GM23338 (cell line): ENCODE measurements at regions not wholly inside any gene's neighbourhood (a gene's known extent, or its start where the extent isn't known, plus 50 kb on each side); places are given as distances from the start of the nearest gene placed in this dataset.

Experiments used
- ATAC-seq: fragments of 200-7000 bp; cut with Tn5 transposase; 3 replicates; pipeline ENCODE4 v1.9.1; 2020
- DNase-seq: peaks from one replicate; pipeline ENCODE4 v3.0.0-alpha.2; 2015; ENCODE audit warnings: low spot score
- H2AFZ ChIP-seq: fragments of 200-600 bp; sonication (generic); 2 replicates; pipeline ENCODE4 v1.8.0; 2016; ENCODE audit warnings: antibody characterized with exemption, mild to moderate bottlenecking, moderate library complexity
- H3F3A ChIP-seq: fragments of 200-600 bp; sonication (generic); replicated peaks from 2 replicates; pipeline ENCODE4 v1.8.0; 2017; ENCODE audit warnings: antibody characterized with exemption, mixed run types, low read depth
- H3K27ac ChIP-seq: fragments of 200-600 bp; sonication (generic); 2 replicates; pipeline ENCODE4 v1.6.1; 2016; ENCODE audit warnings: low read depth
- H3K27me3 ChIP-seq: fragments of 200-600 bp; sonication (generic); 2 replicates; pipeline ENCODE4 v1.8.0; 2016; ENCODE audit warnings: mild to moderate bottlenecking, mixed run types, moderate library complexity; ENCODE audit not compliant: insufficient read depth
- H3K36me3 ChIP-seq: fragments of 200-600 bp; sonication (generic); 2 replicates; pipeline ENCODE4 v1.8.0; 2016; ENCODE audit warnings: mild to moderate bottlenecking; ENCODE audit not compliant: insufficient read depth
- H3K4me1 ChIP-seq: fragments of 200-600 bp; sonication (generic); 2 replicates; pipeline ENCODE4 v1.8.0; 2016; ENCODE audit warnings: mild to moderate bottlenecking, moderate library complexity; ENCODE audit not compliant: insufficient read depth
- H3K4me2 ChIP-seq: fragments of 200-600 bp; sonication (generic); 2 replicates; pipeline ENCODE4 v1.7.1; 2017; ENCODE audit warnings: mixed run types
- H3K4me3 ChIP-seq: fragments of 200-600 bp; sonication (generic); 2 replicates; pipeline ENCODE4 v1.6.1; 2016; ENCODE audit warnings: mixed run types
- H3K79me2 ChIP-seq: fragments of 200-600 bp; sonication (generic); replicated peaks from 2 replicates; pipeline ENCODE4 v1.8.0; 2017; ENCODE audit warnings: mild to moderate bottlenecking; ENCODE audit not compliant: insufficient read depth
- H3K9me2 ChIP-seq: fragments of 200-600 bp; sonication (generic); 2 replicates; pipeline ENCODE4 v1.8.0; 2017; ENCODE audit not compliant: insufficient read depth
- H4K20me1 ChIP-seq: fragments of 200-600 bp; sonication (generic); replicated peaks from 2 replicates; pipeline ENCODE4 v1.8.0; 2017; ENCODE audit warnings: mild to moderate bottlenecking; ENCODE audit not compliant: insufficient read depth
- H3K27ac Mint-ChIP-seq: 2 replicates; pipeline ENCODE4 v1.8.0; 2020; ENCODE audit warnings: inconsistent platforms, mild to moderate bottlenecking, moderate library complexity, mixed read lengths
- H3K27me3 Mint-ChIP-seq: 3 replicates; pipeline ENCODE4 v1.8.0; 2022; ENCODE audit warnings: low read depth, mild to moderate bottlenecking, moderate library complexity, mixed read lengths, inconsistent platforms; ENCODE audit not compliant: insufficient read depth, poor library complexity
- H3K36me3 Mint-ChIP-seq: 3 replicates; pipeline ENCODE4 v1.8.0; 2021; ENCODE audit warnings: low read depth, mild to moderate bottlenecking, inconsistent platforms, moderate library complexity, mixed read lengths
- H3K4me1 Mint-ChIP-seq: 3 replicates; pipeline ENCODE4 v1.8.0; 2020; ENCODE audit warnings: mild to moderate bottlenecking, inconsistent platforms, mixed read lengths
- H3K4me3 Mint-ChIP-seq: 3 replicates; pipeline ENCODE4 v1.8.0; 2021; ENCODE audit warnings: moderate library complexity, mild to moderate bottlenecking, inconsistent platforms, mixed read lengths
- H3K9me3 Mint-ChIP-seq: 3 replicates; pipeline ENCODE4 v1.8.0; 2020; ENCODE audit warnings: moderate library complexity, mild to moderate bottlenecking, inconsistent platforms, mixed read lengths
- CREB1 ChIP-seq: fragments of 250-450 bp; sonication (Bioruptor Pico); IDR thresholded peaks from 2 replicates; pipeline ENCODE4 v1.5.0; 2020; ENCODE audit warnings: low read depth, mild to moderate bottlenecking, moderate library complexity
- EZH2 ChIP-seq: fragments of 200-600 bp; sonication (generic); IDR thresholded peaks from one replicate; pipeline ENCODE4 v1.8.0; 2017; ENCODE audit warnings: antibody characterized with exemption, mild to moderate bottlenecking, low read depth; ENCODE audit not compliant: unreplicated experiment
- EZH2phosphoT487 ChIP-seq: fragments of 200-600 bp; sonication (generic); IDR thresholded peaks from one replicate; pipeline ENCODE4 v1.8.1; 2018; ENCODE audit warnings: antibody characterized with exemption; ENCODE audit not compliant: unreplicated experiment
- JUNB ChIP-seq: IDR thresholded peaks from one replicate; pipeline ENCODE4 v1.6.1; 2016; ENCODE audit warnings: antibody characterized with exemption; ENCODE audit not compliant: unreplicated experiment
- NANOG ChIP-seq: IDR thresholded peaks from 2 replicates; pipeline ENCODE4 v1.6.1; 2016; ENCODE audit warnings: antibody characterized with exemption, borderline replicate concordance
- POLR2AphosphoS5 ChIP-seq: IDR thresholded peaks from 2 replicates; pipeline ENCODE4 v1.6.1; 2016; ENCODE audit warnings: antibody characterized with exemption, low read depth
- STAT1 ChIP-seq: IDR thresholded peaks from one replicate; pipeline ENCODE4 v1.6.1; 2016; ENCODE audit warnings: antibody characterized with exemption; ENCODE audit not compliant: unreplicated experiment
- ZNF114 ChIP-seq: fragments of 250-450 bp; sonication (Bioruptor Pico); IDR thresholded peaks from 2 replicates; pipeline ENCODE4 v1.5.0; 2020; ENCODE audit warnings: mild to moderate bottlenecking, moderate library complexity
- ZNF331 ChIP-seq: fragments of 250-450 bp; sonication (Bioruptor Pico); IDR thresholded peaks from 2 replicates; pipeline ENCODE4 v1.5.0; 2020; ENCODE audit warnings: low read depth, mild to moderate bottlenecking, moderate library complexity
- TF ChIP-seq, protein P1 (sequence below): IDR thresholded peaks from one replicate; pipeline ENCODE4 v1.6.1; 2018; ENCODE audit warnings: antibody characterized with exemption; ENCODE audit not compliant: unreplicated experiment
- TF ChIP-seq, protein P2 (sequence below), 2 experiments: fragments of 200-600 bp in 1 of 2; sonication (generic) in 1 of 2; conservative IDR thresholded peaks; 2 replicates each; pipeline versions ENCODE4 v1.5.1 to v1.6.1; 2016 to 2017; ENCODE audit warnings: antibody characterized with exemption in 2 of 2, low read depth in 2 of 2, mild to moderate bottlenecking in 2 of 2, moderate library complexity in 1 of 2
- TF ChIP-seq, protein P3 (sequence below): IDR thresholded peaks from 2 replicates; pipeline ENCODE4 v1.6.1; 2016; ENCODE audit warnings: antibody characterized with exemption
- TF ChIP-seq, protein P4 (sequence below): fragments of 250-450 bp; sonication (Bioruptor Pico); IDR thresholded peaks from 2 replicates; pipeline ENCODE4 v1.5.0; 2020; ENCODE audit warnings: mild to moderate bottlenecking, moderate library complexity

DNA sequence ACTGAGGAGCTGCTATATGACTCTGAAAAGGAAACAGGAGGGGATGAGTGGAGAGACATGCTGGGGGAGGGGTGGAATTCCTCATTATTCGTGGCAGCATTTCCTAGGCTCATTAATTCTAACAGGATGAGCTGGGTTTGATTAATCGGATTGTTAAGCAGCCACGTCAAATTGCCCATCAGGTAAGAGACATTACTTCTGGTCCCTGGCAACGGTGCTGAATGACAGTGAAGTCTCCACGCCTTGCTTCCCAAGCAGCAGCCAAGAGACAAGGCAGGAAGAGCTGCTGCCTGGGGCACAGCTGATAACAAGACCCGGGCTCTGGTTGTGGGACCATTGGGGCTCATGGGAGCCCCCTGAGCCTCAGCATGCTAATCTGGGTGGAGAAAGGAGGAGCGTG lies 86.6 kb downstream of the MARCHF4 start:
- Histone ChIP-seq H3K4me3 (no peak overlapping the region), H3K4me2 (peak overlapping the region; percentile 57), H3K36me3 (no peaks in the 10 kb centered on the region), H3K9me2 (no peaks in the 10 kb centered on the region), H3K27ac (no peak overlapping the region), H3F3A (no peaks in the 10 kb centered on the region), H3K27me3 (no peaks in the 10 kb centered on the region), H3K4me1 (peaks cover 48% of the 10 kb centered on the region), H4K20me1 (no peaks in the 10 kb centered on the region), H2AFZ (peak overlapping the region; percentile 65; the same call in 1 of the 2 replicates), H3K79me2 (no peaks in the 10 kb centered on the region)
- H3K27ac Mint-ChIP-seq: no peak overlapping the region
- DNase-seq (peak; percentile 59), ATAC-seq (no peak)
- peaks cover 61% of the 10 kb centered on the region for H3K4me1 Mint-ChIP-seq
- H3K27me3 Mint-ChIP-seq: peaks cover 9% of the 10 kb centered on the region
- no peak overlapping the region; the same call in 2 of the 3 replicates for H3K4me3 Mint-ChIP-seq
- no peaks in the 10 kb centered on the region for H3K36me3 Mint-ChIP-seq
- H3K9me3 Mint-ChIP-seq: no peaks in the 10 kb centered on the region
- no peak for TF ChIP-seq CREB1 (CRISPR knock-in tag)
- no peak for TF ChIP-seq NANOG
- TF ChIP-seq EZH2phosphoT487: no peak
- TF ChIP-seq, protein P1, sequence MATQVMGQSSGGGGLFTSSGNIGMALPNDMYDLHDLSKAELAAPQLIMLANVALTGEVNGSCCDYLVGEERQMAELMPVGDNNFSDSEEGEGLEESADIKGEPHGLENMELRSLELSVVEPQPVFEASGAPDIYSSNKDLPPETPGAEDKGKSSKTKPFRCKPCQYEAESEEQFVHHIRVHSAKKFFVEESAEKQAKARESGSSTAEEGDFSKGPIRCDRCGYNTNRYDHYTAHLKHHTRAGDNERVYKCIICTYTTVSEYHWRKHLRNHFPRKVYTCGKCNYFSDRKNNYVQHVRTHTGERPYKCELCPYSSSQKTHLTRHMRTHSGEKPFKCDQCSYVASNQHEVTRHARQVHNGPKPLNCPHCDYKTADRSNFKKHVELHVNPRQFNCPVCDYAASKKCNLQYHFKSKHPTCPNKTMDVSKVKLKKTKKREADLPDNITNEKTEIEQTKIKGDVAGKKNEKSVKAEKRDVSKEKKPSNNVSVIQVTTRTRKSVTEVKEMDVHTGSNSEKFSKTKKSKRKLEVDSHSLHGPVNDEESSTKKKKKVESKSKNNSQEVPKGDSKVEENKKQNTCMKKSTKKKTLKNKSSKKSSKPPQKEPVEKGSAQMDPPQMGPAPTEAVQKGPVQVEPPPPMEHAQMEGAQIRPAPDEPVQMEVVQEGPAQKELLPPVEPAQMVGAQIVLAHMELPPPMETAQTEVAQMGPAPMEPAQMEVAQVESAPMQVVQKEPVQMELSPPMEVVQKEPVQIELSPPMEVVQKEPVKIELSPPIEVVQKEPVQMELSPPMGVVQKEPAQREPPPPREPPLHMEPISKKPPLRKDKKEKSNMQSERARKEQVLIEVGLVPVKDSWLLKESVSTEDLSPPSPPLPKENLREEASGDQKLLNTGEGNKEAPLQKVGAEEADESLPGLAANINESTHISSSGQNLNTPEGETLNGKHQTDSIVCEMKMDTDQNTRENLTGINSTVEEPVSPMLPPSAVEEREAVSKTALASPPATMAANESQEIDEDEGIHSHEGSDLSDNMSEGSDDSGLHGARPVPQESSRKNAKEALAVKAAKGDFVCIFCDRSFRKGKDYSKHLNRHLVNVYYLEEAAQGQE: no peak
- no peak for TF ChIP-seq ZNF331 (CRISPR knock-in tag)
- TF ChIP-seq STAT1: no peak
- TF ChIP-seq, protein P2, sequence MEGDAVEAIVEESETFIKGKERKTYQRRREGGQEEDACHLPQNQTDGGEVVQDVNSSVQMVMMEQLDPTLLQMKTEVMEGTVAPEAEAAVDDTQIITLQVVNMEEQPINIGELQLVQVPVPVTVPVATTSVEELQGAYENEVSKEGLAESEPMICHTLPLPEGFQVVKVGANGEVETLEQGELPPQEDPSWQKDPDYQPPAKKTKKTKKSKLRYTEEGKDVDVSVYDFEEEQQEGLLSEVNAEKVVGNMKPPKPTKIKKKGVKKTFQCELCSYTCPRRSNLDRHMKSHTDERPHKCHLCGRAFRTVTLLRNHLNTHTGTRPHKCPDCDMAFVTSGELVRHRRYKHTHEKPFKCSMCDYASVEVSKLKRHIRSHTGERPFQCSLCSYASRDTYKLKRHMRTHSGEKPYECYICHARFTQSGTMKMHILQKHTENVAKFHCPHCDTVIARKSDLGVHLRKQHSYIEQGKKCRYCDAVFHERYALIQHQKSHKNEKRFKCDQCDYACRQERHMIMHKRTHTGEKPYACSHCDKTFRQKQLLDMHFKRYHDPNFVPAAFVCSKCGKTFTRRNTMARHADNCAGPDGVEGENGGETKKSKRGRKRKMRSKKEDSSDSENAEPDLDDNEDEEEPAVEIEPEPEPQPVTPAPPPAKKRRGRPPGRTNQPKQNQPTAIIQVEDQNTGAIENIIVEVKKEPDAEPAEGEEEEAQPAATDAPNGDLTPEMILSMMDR (conservative IDR thresholded peaks at IDR 0.05; ENCODE audit: low read depth in 2 of 2): no peak
- no peak for TF ChIP-seq EZH2
- TF ChIP-seq, protein P3, sequence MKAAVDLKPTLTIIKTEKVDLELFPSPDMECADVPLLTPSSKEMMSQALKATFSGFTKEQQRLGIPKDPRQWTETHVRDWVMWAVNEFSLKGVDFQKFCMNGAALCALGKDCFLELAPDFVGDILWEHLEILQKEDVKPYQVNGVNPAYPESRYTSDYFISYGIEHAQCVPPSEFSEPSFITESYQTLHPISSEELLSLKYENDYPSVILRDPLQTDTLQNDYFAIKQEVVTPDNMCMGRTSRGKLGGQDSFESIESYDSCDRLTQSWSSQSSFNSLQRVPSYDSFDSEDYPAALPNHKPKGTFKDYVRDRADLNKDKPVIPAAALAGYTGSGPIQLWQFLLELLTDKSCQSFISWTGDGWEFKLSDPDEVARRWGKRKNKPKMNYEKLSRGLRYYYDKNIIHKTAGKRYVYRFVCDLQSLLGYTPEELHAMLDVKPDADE: no peak
- no peak for TF ChIP-seq ZNF114 (CRISPR knock-in tag)
- TF ChIP-seq, protein P4, sequence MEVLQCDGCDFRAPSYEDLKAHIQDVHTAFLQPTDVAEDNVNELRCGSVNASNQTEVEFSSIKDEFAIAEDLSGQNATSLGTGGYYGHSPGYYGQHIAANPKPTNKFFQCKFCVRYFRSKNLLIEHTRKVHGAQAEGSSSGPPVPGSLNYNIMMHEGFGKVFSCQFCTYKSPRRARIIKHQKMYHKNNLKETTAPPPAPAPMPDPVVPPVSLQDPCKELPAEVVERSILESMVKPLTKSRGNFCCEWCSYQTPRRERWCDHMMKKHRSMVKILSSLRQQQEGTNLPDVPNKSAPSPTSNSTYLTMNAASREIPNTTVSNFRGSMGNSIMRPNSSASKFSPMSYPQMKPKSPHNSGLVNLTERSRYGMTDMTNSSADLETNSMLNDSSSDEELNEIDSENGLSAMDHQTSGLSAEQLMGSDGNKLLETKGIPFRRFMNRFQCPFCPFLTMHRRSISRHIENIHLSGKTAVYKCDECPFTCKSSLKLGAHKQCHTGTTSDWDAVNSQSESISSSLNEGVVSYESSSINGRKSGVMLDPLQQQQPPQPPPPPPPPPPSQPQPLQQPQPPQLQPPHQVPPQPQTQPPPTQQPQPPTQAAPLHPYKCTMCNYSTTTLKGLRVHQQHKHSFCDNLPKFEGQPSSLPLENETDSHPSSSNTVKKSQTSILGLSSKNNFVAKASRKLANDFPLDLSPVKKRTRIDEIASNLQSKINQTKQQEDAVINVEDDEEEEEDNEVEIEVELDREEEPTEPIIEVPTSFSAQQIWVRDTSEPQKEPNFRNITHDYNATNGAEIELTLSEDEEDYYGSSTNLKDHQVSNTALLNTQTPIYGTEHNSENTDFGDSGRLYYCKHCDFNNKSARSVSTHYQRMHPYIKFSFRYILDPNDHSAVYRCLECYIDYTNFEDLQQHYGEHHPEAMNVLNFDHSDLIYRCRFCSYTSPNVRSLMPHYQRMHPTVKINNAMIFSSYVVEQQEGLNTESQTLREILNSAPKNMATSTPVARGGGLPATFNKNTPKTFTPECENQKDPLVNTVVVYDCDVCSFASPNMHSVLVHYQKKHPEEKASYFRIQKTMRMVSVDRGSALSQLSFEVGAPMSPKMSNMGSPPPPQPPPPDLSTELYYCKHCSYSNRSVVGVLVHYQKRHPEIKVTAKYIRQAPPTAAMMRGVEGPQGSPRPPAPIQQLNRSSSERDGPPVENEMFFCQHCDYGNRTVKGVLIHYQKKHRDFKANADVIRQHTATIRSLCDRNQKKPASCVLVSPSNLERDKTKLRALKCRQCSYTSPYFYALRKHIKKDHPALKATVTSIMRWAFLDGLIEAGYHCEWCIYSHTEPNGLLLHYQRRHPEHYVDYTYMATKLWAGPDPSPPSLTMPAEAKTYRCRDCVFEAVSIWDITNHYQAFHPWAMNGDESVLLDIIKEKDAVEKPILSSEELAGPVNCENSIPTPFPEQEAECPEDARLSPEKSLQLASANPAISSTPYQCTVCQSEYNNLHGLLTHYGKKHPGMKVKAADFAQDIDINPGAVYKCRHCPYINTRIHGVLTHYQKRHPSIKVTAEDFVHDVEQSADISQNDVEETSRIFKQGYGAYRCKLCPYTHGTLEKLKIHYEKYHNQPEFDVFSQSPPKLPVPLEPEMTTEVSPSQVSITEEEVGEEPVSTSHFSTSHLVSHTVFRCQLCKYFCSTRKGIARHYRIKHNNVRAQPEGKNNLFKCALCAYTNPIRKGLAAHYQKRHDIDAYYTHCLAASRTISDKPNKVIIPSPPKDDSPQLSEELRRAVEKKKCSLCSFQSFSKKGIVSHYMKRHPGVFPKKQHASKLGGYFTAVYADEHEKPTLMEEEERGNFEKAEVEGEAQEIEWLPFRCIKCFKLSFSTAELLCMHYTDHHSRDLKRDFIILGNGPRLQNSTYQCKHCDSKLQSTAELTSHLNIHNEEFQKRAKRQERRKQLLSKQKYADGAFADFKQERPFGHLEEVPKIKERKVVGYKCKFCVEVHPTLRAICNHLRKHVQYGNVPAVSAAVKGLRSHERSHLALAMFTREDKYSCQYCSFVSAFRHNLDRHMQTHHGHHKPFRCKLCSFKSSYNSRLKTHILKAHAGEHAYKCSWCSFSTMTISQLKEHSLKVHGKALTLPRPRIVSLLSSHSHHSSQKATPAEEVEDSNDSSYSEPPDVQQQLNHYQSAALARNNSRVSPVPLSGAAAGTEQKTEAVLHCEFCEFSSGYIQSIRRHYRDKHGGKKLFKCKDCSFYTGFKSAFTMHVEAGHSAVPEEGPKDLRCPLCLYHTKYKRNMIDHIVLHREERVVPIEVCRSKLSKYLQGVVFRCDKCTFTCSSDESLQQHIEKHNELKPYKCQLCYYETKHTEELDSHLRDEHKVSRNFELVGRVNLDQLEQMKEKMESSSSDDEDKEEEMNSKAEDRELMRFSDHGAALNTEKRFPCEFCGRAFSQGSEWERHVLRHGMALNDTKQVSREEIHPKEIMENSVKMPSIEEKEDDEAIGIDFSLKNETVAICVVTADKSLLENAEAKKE (CRISPR knock-in tag): no peak
- TF ChIP-seq POLR2AphosphoS5: no peak
- no peak for TF ChIP-seq JUNB
